Mesothelial cell of epicardium (in vitro differentiated cells): ENCODE measurements at regions not wholly inside any gene's neighbourhood (a gene's known extent, or its start where the extent isn't known, plus 50 kb on each side); places are given as distances from the start of the nearest gene placed in this dataset.
"Not testable (repeated sequence)": the region's sequence is repeated elsewhere in the genome, so short reads cannot be mapped to it uniquely, and the experiment has no call there.

Experiments used
- DNase-seq, 2 experiments: peaks; one replicate each; pipeline ENCODE4 v3.0.0; 2021; ENCODE audit warnings: low spot score in 2 of 2; ENCODE audit not compliant: unreplicated experiment in 2 of 2
- H3K27ac Mint-ChIP-seq: 2 replicates; pipeline ENCODE4 v1.8.0; 2021; ENCODE audit warnings: mixed read lengths
- H3K27me3 Mint-ChIP-seq: 2 replicates; pipeline ENCODE4 v1.8.0; 2021; ENCODE audit warnings: low read depth, mixed read lengths
- H3K36me3 Mint-ChIP-seq: 2 replicates; pipeline ENCODE4 v1.8.0; 2021; ENCODE audit warnings: mixed read lengths
- H3K4me1 Mint-ChIP-seq: 2 replicates; pipeline ENCODE4 v1.8.0; 2021; ENCODE audit warnings: mixed read lengths
- H3K4me3 Mint-ChIP-seq: 2 replicates; pipeline ENCODE4 v1.8.0; 2021; ENCODE audit warnings: mild to moderate bottlenecking, moderate library complexity, mixed read lengths
- H3K9me3 Mint-ChIP-seq: 2 replicates; pipeline ENCODE4 v1.8.0; 2021; ENCODE audit warnings: mixed read lengths
- CTCF ChIP-seq: fragments of 200-600 bp; sonication (generic); IDR thresholded peaks from one replicate; pipeline ENCODE4 v1.5.0; 2021; ENCODE audit warnings: antibody characterized with exemption; ENCODE audit not compliant: unreplicated experiment

DNA sequence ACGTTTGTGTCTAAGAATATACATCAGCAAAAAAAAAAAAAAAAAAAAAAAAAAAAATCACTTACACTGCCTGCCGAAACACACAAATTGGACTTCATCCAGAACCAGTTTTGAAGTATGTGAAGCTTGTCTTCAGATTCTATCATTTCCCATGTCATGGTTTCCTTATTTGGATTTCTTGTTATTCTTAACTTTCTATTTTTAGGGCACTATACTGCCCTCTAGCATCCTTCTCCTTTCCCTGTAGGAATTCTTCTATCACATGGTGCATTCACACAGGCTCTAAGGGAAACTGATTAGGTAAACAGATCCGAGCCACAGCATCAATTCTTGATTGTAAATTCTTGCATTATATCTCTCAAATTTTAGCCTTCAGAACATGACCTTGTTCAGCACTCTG is 1507.5 kb downstream of the OLFM4 start:
- peaks cover 4% of the 10 kb centered on the region for H3K9me3 Mint-ChIP-seq
- H3K27ac Mint-ChIP-seq, result no peak overlapping the region
- H3K36me3 Mint-ChIP-seq, result no peaks in the 10 kb centered on the region
- no peak for DNase-seq
- no peaks in the 10 kb centered on the region for H3K27me3 Mint-ChIP-seq
- no peak for TF ChIP-seq CTCF
- H3K4me1 Mint-ChIP-seq, result no peaks in the 10 kb centered on the region
- H3K4me3 Mint-ChIP-seq, result no peak overlapping the region

DNA sequence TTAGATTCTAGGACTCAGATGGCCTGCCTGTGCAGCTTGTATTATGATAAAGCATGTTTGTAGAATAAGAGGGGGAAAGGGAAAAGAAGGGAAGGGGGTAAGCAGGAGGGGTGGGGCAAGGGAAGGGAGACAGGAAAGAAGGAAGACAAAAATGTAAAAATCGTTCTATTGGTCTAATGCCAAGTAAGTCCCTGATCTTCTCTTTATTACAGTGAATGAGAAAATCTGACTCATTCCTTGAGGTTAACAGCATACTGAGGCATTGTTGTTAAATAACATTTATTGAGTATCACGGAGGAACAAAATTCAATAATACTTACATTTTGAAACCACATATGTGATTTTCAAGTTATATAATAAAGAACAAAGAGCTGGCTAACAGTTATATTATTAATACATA is 1534.7 kb downstream of the OLFM4 start:
- DNase-seq, result no peak
- Mint-ChIP-seq H3K36me3 (no peaks in the 10 kb centered on the region), H3K27ac (no peak overlapping the region), H3K27me3 (peaks cover 1% of the 10 kb centered on the region), H3K4me1 (no peaks in the 10 kb centered on the region), H3K4me3 (no peak overlapping the region), H3K9me3 (no peaks in the 10 kb centered on the region)
- no peak for TF ChIP-seq CTCF

DNA sequence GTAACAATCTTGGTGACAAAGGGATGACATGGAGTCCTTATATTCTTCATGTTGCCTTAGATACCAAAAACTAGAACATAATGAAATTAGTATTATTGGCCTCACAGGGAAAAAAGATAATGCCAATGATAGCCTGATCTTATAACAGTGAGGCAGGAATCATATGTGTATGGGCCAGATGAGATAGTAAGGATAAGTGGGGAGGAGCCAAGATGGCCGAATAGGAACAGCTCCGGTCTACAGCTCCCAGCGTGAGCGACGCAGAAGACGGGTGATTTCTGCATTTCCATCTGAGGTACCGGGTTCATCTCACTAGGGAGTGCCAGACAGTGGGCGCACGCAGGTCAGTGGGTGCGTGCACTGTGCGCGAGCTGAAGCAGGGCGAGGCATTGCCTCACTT is 1543.4 kb downstream of the OLFM4 start:
- not testable (repeated sequence) for H3K27me3 Mint-ChIP-seq, H3K4me1 Mint-ChIP-seq, H3K9me3 Mint-ChIP-seq, H3K36me3 Mint-ChIP-seq, DNase-seq
- Mint-ChIP-seq H3K4me3 (peak overlapping the region; percentile 72), H3K27ac (peak overlapping the region; percentile 75)

- Mint-ChIP-seq H3K4me3 (peak overlapping the region; percentile 8), H3K27ac (no peak overlapping the region), H3K27me3 (no peaks in the 10 kb centered on the region), H3K36me3 (no peaks in the 10 kb centered on the region), H3K9me3 (peaks cover 5% of the 10 kb centered on the region), H3K4me1 (peaks cover 4% of the 10 kb centered on the region)
- no peak for TF ChIP-seq CTCF
- no peak for DNase-seq
Observed at GRCh38 chr13:54573186-54573585, 1544.6 kb downstream of the OLFM4 start.

- no peaks in the 10 kb centered on the region for H3K36me3 Mint-ChIP-seq
- peaks cover 5% of the 10 kb centered on the region for H3K9me3 Mint-ChIP-seq
- no peak overlapping the region for H3K27ac Mint-ChIP-seq
- no peaks in the 10 kb centered on the region for H3K4me1 Mint-ChIP-seq
- DNase-seq, result no peak
- no peaks in the 10 kb centered on the region for H3K27me3 Mint-ChIP-seq
- no peak for TF ChIP-seq CTCF
- no peak overlapping the region for H3K4me3 Mint-ChIP-seq
Observed at GRCh38 chr13:54574791-54575190, 1546.2 kb downstream of the OLFM4 start.

DNA sequence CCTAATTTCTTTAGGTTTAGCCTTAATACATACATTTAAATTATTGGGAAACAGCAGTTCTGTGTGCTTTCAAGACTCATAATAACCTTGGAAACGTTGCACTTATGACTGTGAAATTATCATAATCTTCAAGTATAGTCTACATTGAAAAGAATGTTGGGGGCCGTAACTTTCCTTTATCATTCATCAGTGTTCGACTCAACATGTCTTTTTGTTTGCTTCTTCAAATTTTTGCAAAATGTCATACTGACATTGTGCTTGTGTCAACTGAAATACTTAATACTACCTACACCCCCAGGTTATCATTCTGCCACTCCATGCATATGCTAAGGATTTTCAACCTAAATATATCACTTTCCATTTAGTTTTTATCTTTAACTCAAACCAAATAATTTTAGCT is 1562.9 kb downstream of the OLFM4 start:
- no peak overlapping the region for H3K4me3 Mint-ChIP-seq
- no peaks in the 10 kb centered on the region for H3K27me3 Mint-ChIP-seq
- peaks cover 8% of the 10 kb centered on the region for H3K36me3 Mint-ChIP-seq
- H3K4me1 Mint-ChIP-seq, result peaks cover 10% of the 10 kb centered on the region
- no peak for TF ChIP-seq CTCF
- DNase-seq, result no peak
- peak overlapping the region; percentile 2 for H3K27ac Mint-ChIP-seq
- H3K9me3 Mint-ChIP-seq, result peaks cover 22% of the 10 kb centered on the region
